H1 (cell line): ENCODE measurements at regions not wholly inside any gene's neighbourhood (a gene's known extent, or its start where the extent isn't known, plus 50 kb on each side); places are given as distances from the start of the nearest gene placed in this dataset.

Experiments used
- CTCF ChIA-PET: fragments of 300-600 bp; sonication (Branson Sonifier 250); formaldehyde crosslinking; loops from one replicate; lab custom pipeline; 2021; ENCODE audit not compliant: partially characterized antibody; lab: Charles Lee
- POLR2A ChIA-PET: fragments of 300-600 bp; sonication (Branson Sonifier 250); formaldehyde crosslinking; loops from one replicate; lab custom pipeline; 2021; ENCODE audit warnings: inconsistent platforms; ENCODE audit not compliant: partially characterized antibody; lab: Charles Lee
- DNase-seq, 2 experiments: peaks; one replicate each; pipeline versions ENCODE4 v3.0.0 to v3.0.0-alpha.2; 2010 to 2022; ENCODE audit warnings: low spot score in 2 of 2, low read depth in 1 of 2, mixed read lengths in 1 of 2
- FAIRE-seq: peaks from 2 replicates; lab custom pipeline; 2011; peaks lifted over from hg19 to GRCh38; lab: Jason Lieb, UNC
- H2AFZ ChIP-seq: 2 replicates; pipeline ENCODE4 v1.8.1; 2012; ENCODE audit warnings: low read length, inconsistent platforms
- H2AK5ac ChIP-seq: 2 replicates; pipeline ENCODE4 v1.6.1; 2013; ENCODE audit warnings: low read depth, low read length
- H2BK120ac ChIP-seq: replicated peaks from 2 replicates; pipeline ENCODE3; 2013; ENCODE audit warnings: low read depth, low read length, inconsistent platforms
- H2BK12ac ChIP-seq: 2 replicates; pipeline ENCODE4 v1.6.1; 2013; ENCODE audit warnings: low read depth, low read length
- H2BK15ac ChIP-seq: 2 replicates; pipeline ENCODE4 v1.6.1; 2013; ENCODE audit warnings: low read length
- H2BK20ac ChIP-seq: 2 replicates; pipeline ENCODE4 v1.6.1; 2013; ENCODE audit warnings: low read length
- H2BK5ac ChIP-seq: 2 replicates; pipeline ENCODE4 v1.6.1; 2013; ENCODE audit warnings: low read depth, low read length
- H3K14ac ChIP-seq: 2 replicates; pipeline ENCODE4 v1.6.1; 2013; ENCODE audit warnings: inconsistent platforms; ENCODE audit not compliant: insufficient read length
- H3K18ac ChIP-seq: 2 replicates; pipeline ENCODE4 v1.6.1; 2013; ENCODE audit warnings: low read length; ENCODE audit errors: extremely low read depth
- H3K23ac ChIP-seq: 2 replicates; pipeline ENCODE4 v1.6.1; 2013; ENCODE audit warnings: inconsistent platforms; ENCODE audit not compliant: insufficient read length
- H3K23me2 ChIP-seq: 2 replicates; pipeline ENCODE4 v1.6.1; 2013; ENCODE audit warnings: low read depth, low read length
- H3K27ac ChIP-seq: 2 replicates; pipeline ENCODE4 v1.6.1; 2011; ENCODE audit warnings: low read depth, low read length, inconsistent platforms
- H3K27me3 ChIP-seq, 4 experiments: replicated peaks in 1 of 4; 1 replicate in 1 of 4; 2 replicates in 3 of 4; pipeline versions ENCODE4 v1.6.1 to v1.8.1; 2011 to 2013; ENCODE audit warnings: low read length in 3 of 4, mild to moderate bottlenecking in 3 of 4, inconsistent platforms in 2 of 4, mixed read lengths in 2 of 4, moderate library complexity in 1 of 4; ENCODE audit not compliant: control insufficient read depth in 3 of 4, insufficient read depth in 3 of 4; ENCODE audit errors: extremely low read depth in 1 of 4
- H3K36me3 ChIP-seq, 4 experiments: 2 replicates each; pipeline versions ENCODE4 v1.6.1 to v1.8.1; 2011 to 2013; ENCODE audit warnings: mild to moderate bottlenecking in 4 of 4, low read length in 3 of 4, moderate library complexity in 2 of 4, control low read depth in 1 of 4, inconsistent platforms in 1 of 4; ENCODE audit not compliant: insufficient read depth in 4 of 4, control insufficient read depth in 2 of 4
- H3K4ac ChIP-seq: replicated peaks from 2 replicates; pipeline ENCODE3; 2013; ENCODE audit warnings: low read length, low read depth, mixed read lengths, inconsistent platforms; ENCODE audit not compliant: insufficient read length
- H3K4me1 ChIP-seq, 4 experiments: replicated peaks in 1 of 4; 1 replicate in 1 of 4; 2 replicates in 3 of 4; pipeline versions ENCODE4 v1.6.1 to v1.8.1; 2011 to 2013; ENCODE audit warnings: low read length in 3 of 4, inconsistent platforms in 2 of 4, mixed read lengths in 1 of 4; ENCODE audit not compliant: insufficient read depth in 4 of 4, control insufficient read depth in 3 of 4
- H3K4me2 ChIP-seq, 2 experiments: 2 replicates each; pipeline versions ENCODE4 v1.6.1 to v1.8.1; 2011 to 2013; ENCODE audit warnings: low read depth in 2 of 2, low read length in 2 of 2, control low read depth in 1 of 2, inconsistent platforms in 1 of 2, mild to moderate bottlenecking in 1 of 2; ENCODE audit not compliant: insufficient read depth in 1 of 2
- H3K4me3 ChIP-seq, 4 experiments: fragments of 200-600, 300-600 bp in 1 of 4; sonication (generic), shearing (Covaris generic), sonication (Bioruptor Twin) in 1 of 4; 2 replicates each; pipeline versions ENCODE4 v1.5.1 to v1.8.1; 2011 to 2016; ENCODE audit warnings: low read length in 4 of 4, low read depth in 3 of 4, control low read depth in 2 of 4, inconsistent platforms in 2 of 4, mild to moderate bottlenecking in 2 of 4, mixed read lengths in 1 of 4, moderate library complexity in 1 of 4; ENCODE audit not compliant: insufficient read depth in 2 of 4; ENCODE audit errors: extremely low read depth in 1 of 4
- H3K56ac ChIP-seq: replicated peaks from 2 replicates; pipeline ENCODE3; 2013; ENCODE audit warnings: low read depth, mild to moderate bottlenecking, mixed read lengths, low read length, inconsistent platforms; ENCODE audit not compliant: insufficient read length
- H3K79me1 ChIP-seq: 2 replicates; pipeline ENCODE4 v1.6.1; 2013; ENCODE audit warnings: low read depth, low read length, control low read depth
- H3K79me2 ChIP-seq, 2 experiments: 2 replicates each; pipeline versions ENCODE4 v1.6.1 to v1.8.1; 2012 to 2013; ENCODE audit warnings: low read length in 2 of 2, mild to moderate bottlenecking in 2 of 2, inconsistent platforms in 1 of 2; ENCODE audit not compliant: insufficient read depth in 2 of 2, control insufficient read depth in 1 of 2
- H3K9ac ChIP-seq, 4 experiments: replicated peaks in 1 of 4; 1 replicate in 1 of 4; 2 replicates in 3 of 4; pipeline versions ENCODE4 v1.6.1 to v1.8.1; 2011 to 2013; ENCODE audit warnings: low read depth in 3 of 4, low read length in 3 of 4, control low read depth in 2 of 4, mild to moderate bottlenecking in 2 of 4, moderate library complexity in 2 of 4, inconsistent platforms in 1 of 4; ENCODE audit errors: extremely low read depth in 1 of 4
- H3K9me3 ChIP-seq, 2 experiments: 2 replicates each; pipeline versions ENCODE4 v1.6.1 to v1.8.1; 2012 to 2013; ENCODE audit warnings: mild to moderate bottlenecking in 2 of 2, moderate library complexity in 2 of 2, control low read depth in 1 of 2, inconsistent platforms in 1 of 2, low read depth in 1 of 2, low read length in 1 of 2, mixed read lengths in 1 of 2; ENCODE audit not compliant: insufficient read depth in 2 of 2
- H4K20me1 ChIP-seq, 2 experiments: replicated peaks in 1 of 2; 2 replicates each; pipeline versions ENCODE3 to v1.8.1; 2011 to 2013; ENCODE audit warnings: inconsistent platforms in 2 of 2, low read length in 2 of 2, mild to moderate bottlenecking in 1 of 2; ENCODE audit not compliant: insufficient read depth in 2 of 2, control insufficient read depth in 1 of 2
- H4K5ac ChIP-seq: 2 replicates; pipeline ENCODE4 v1.6.1; 2013; ENCODE audit warnings: low read length, low read depth, mixed read lengths, inconsistent platforms; ENCODE audit not compliant: insufficient read length
- H4K8ac ChIP-seq: 2 replicates; pipeline ENCODE4 v1.8.0; 2013; ENCODE audit warnings: mild to moderate bottlenecking, moderate library complexity, low read length, inconsistent platforms; ENCODE audit not compliant: insufficient read depth; ENCODE audit errors: extremely low read depth
- H4K91ac ChIP-seq: replicated peaks from 2 replicates; pipeline ENCODE3; 2013; ENCODE audit warnings: low read length, mixed read lengths, inconsistent platforms; ENCODE audit not compliant: insufficient read length
- BCL11A ChIP-seq, 2 experiments: IDR thresholded peaks; one replicate each; pipeline ENCODE4 v1.6.1; 2011; ENCODE audit warnings: low read depth in 2 of 2, low read length in 2 of 2, mild to moderate bottlenecking in 2 of 2
- CHD2 ChIP-seq: IDR thresholded peaks from 2 replicates; pipeline ENCODE4 v1.6.1; 2012; ENCODE audit warnings: low read length, improper control_type of control experiment
- JUN ChIP-seq: IDR thresholded peaks from 2 replicates; pipeline ENCODE4 v1.6.1; 2011; ENCODE audit warnings: low read depth, mild to moderate bottlenecking, improper control_type of control experiment, low read length
- RFX5 ChIP-seq: IDR thresholded peaks from 2 replicates; pipeline ENCODE4 v1.6.1; 2011; ENCODE audit warnings: low read depth, low read length, improper control_type of control experiment, borderline replicate concordance
- SIX5 ChIP-seq: IDR thresholded peaks from 2 replicates; pipeline ENCODE4 v1.6.1; 2011; ENCODE audit warnings: mild to moderate bottlenecking, low read depth, low read length
- SP2 ChIP-seq: IDR thresholded peaks from 2 replicates; pipeline ENCODE4 v1.6.1; 2012; ENCODE audit warnings: mild to moderate bottlenecking, low read length, inconsistent platforms
- WGBS, 2 experiments: shearing (Covaris generic) in 1 of 2; methylation state at CpG; one replicate each; pipeline versions ENCODE4 v1.1.6 to v1.1.7; 2013 to 2015; ENCODE audit warnings: low lambda C conversion rate in 2 of 2, mixed read lengths in 2 of 2, inconsistent platforms in 1 of 2, low coverage in 1 of 2, missing lambda C conversion rate in 1 of 2; ENCODE audit not compliant: insufficient replicate concordance in 2 of 2, insufficient coverage in 1 of 2, insufficient read length in 1 of 2; ENCODE audit errors: extremely low coverage in 1 of 2, missing lambda C conversion rate in 1 of 2; 5-methylcytosine and 5-hydroxymethylcytosine counted together

- no peak overlapping the region for H2BK20ac ChIP-seq
- no peak for FAIRE-seq
These were observed 233.0 kb upstream of the POU2AF2 start for GRCh38 chr11:111012491-111012890.

More at GRCh38 chr11:111012491-111012890, 233.0 kb upstream of the POU2AF2 start:
- Histone ChIP-seq H4K20me1 (no peaks in the 10 kb centered on the region), H3K4me3 (no peak overlapping the region), H3K27me3 (no peaks in the 10 kb centered on the region), H3K36me3 (no peaks in the 10 kb centered on the region), H3K56ac (no peak overlapping the region), H3K4ac (no peak overlapping the region), H3K18ac (no peak overlapping the region), H3K23ac (no peak overlapping the region), H3K9ac (no peak overlapping the region), H3K9me3 (no peaks in the 10 kb centered on the region), H2BK120ac (no peak overlapping the region), H2BK12ac (no peak overlapping the region), H3K4me2 (no peak overlapping the region), H3K79me1 (no peaks in the 10 kb centered on the region), H4K91ac (no peak overlapping the region), H3K27ac (no peak overlapping the region), H2BK15ac (no peak overlapping the region), H2AFZ (no peak overlapping the region), H4K5ac (no peak overlapping the region), H2BK5ac (no peak overlapping the region), H3K14ac (no peak overlapping the region), H4K8ac (no peak overlapping the region), H3K23me2 (0 out of 2 replicates have a peak, but pooled peaks cover 1% of the 10 kb centered on the region), H3K4me1 (no peaks in the 10 kb centered on the region), H2AK5ac (no peak overlapping the region), H3K79me2 (no peaks in the 10 kb centered on the region)
- ChIA-PET CTCF (no interaction called here), POLR2A (no interaction called here)
- DNase-seq, result no peak
- WGBS, 2 experiments, result 96% methylated on average over 3 of the region's 3 CpGs; no CpG with 5 or more reads in 1 of the 2 experiments
- TF ChIP-seq CHD2, result no peak
- no peak for TF ChIP-seq SP2
- no peak for TF ChIP-seq RFX5
- no peak for TF ChIP-seq BCL11A (IDR thresholded peaks at IDR 0.05; ENCODE audit: low read depth in 2 of 2, low read length in 2 of 2)
- TF ChIP-seq JUN, result no peak
- TF ChIP-seq SIX5, result no peak
